ENCODE measurements at regions not wholly inside any gene's neighbourhood (a gene's known extent, or its start where the extent isn't known, plus 50 kb on each side); places are given as distances from the start of the nearest gene placed in this dataset.
"Not testable (repeated sequence)": the region's sequence is repeated elsewhere in the genome, so short reads cannot be mapped to it uniquely, and the experiment has no call there.

DNA sequence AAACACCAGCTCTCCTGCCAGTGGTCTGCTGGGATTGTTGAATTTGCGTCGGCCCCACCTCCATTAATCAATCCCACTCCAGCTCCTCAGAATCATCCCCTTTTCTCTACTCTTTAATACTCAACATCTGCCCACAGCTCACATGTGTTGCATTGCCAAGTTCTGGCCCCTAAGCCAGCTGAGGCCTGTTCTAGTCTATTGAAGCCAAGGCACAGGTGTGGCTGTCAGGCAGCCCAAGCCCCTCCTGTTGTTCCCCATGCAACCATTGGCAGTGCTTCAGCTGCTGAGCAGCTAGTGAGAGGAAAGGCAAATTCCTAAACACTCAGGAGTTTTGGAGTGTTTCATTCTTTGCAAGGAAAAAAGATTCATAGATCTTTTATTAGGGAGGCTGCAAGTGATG, 128.0 kb upstream of the NT5E start:
- FAIRE-seq (no peak), DNase-seq (ENCODE audit: insufficient read length) (no peak)
- TF ChIP-seq POLR2AphosphoS5 (IDR thresholded peaks at IDR 0.05; ENCODE audit: low read depth, low read length) (no peak), POLR2A (IDR thresholded peaks at IDR 0.05; ENCODE audit: low read depth, low read length) (no peak), TAF1 (IDR thresholded peaks at IDR 0.05; ENCODE audit: borderline replicate concordance, low read depth, low read length) (no peak)

DNA sequence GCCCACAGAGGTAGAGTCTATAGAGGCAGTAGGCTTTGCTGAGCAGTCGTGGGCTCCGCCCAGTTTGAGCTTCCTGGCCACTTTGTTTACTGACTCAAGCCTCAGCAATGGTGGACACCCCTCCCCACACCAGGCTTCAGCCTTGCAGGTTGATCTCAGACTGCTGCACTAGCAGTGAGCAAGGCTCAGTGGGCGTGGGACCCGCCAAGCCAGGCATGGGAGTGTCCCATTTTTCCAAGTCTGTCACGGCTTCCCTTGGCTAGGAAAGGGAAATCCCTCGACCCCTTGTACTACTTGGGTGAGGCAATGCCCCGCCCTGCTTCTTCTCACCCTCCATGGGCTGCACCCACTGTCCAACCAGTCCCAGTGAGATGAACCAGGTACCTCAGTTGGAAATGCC, 135.3 kb upstream of the NT5E start:
- DNase-seq (ENCODE audit: insufficient read length) (no peak), FAIRE-seq (no peak)
- TF ChIP-seq POLR2A (IDR thresholded peaks at IDR 0.05; ENCODE audit: low read depth, low read length): no peak
- TF ChIP-seq TAF1 (IDR thresholded peaks at IDR 0.05; ENCODE audit: borderline replicate concordance, low read depth, low read length): no peak
- no peak for TF ChIP-seq POLR2AphosphoS5 (IDR thresholded peaks at IDR 0.05; ENCODE audit: low read depth, low read length)

DNA sequence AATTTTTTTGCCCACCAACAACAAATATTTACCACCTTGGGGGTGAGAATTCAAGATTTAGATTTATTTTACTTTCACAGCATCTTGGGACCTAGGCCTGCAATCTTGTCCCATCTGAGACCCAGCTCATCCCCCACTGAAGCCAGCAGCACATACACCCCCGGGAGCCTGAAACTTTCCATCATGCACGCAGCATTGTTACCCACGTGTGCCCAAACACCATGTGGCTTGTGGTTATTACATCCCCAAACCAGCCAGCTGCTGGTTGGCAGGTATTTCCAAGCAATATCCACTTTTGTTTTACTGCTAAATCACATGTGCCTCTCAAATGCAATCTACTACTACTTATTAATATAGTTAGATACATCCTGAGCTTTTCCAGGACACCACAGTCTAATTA, 149.3 kb upstream of the NT5E start:
- FAIRE-seq (no peak), DNase-seq (ENCODE audit: insufficient read length) (no peak)
- no peak for TF ChIP-seq TAF1 (IDR thresholded peaks at IDR 0.05; ENCODE audit: borderline replicate concordance, low read depth, low read length)
- no peak for TF ChIP-seq POLR2AphosphoS5 (IDR thresholded peaks at IDR 0.05; ENCODE audit: low read depth, low read length)
- TF ChIP-seq POLR2A (IDR thresholded peaks at IDR 0.05; ENCODE audit: low read depth, low read length): no peak

DNA sequence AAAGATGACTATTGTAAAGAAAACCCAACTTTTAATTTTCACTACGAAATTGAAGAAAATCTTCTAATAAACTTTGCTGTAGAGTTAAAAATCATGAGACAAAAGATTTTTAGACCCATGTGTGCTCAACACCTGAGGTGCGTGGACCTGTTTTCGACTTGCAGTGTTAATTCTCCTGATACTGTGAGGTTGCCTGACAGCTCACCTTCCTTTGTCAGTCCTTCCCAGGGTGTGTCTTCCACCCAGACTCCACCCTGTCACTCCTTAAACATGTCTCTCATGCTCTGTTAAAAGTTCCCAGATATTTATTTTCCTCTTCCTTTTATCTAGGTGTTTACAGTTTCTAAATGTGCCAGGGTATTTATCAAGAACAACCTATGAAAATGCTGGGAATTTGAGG, 151.3 kb upstream of the NT5E start:
- DNase-seq (ENCODE audit: insufficient read length): no peak
- no peak for FAIRE-seq
- TF ChIP-seq POLR2AphosphoS5 (IDR thresholded peaks at IDR 0.05; ENCODE audit: low read depth, low read length): no peak
- TF ChIP-seq TAF1 (IDR thresholded peaks at IDR 0.05; ENCODE audit: borderline replicate concordance, low read depth, low read length): no peak
- no peak for TF ChIP-seq POLR2A (IDR thresholded peaks at IDR 0.05; ENCODE audit: low read depth, low read length)

DNA sequence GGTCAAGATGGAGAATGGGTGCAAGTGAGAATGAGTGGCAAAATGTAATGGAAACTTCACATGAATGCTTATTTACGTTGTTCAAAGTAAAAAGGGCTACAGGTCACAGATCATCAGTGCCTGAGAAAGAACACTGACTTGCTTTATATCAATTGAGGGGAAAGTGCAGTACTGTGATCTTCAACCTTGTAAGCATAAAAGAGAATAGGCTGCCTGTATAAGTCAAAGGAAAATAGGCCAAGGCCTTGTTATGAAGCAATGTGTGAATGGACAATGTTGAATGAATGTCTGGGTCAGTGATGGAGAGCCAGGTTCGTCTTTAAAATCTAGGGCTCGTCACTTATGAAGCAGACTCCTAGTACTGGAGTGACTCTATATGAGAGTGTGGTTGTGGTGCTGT, 158.6 kb upstream of the NT5E start:
- TF ChIP-seq POLR2A (IDR thresholded peaks at IDR 0.05; ENCODE audit: low read depth, low read length): no peak
- TF ChIP-seq TAF1 (IDR thresholded peaks at IDR 0.05; ENCODE audit: borderline replicate concordance, low read depth, low read length): no peak
- no peak for TF ChIP-seq POLR2AphosphoS5 (IDR thresholded peaks at IDR 0.05; ENCODE audit: low read depth, low read length)
- no peak for DNase-seq (ENCODE audit: insufficient read length)
- FAIRE-seq: no peak

DNA sequence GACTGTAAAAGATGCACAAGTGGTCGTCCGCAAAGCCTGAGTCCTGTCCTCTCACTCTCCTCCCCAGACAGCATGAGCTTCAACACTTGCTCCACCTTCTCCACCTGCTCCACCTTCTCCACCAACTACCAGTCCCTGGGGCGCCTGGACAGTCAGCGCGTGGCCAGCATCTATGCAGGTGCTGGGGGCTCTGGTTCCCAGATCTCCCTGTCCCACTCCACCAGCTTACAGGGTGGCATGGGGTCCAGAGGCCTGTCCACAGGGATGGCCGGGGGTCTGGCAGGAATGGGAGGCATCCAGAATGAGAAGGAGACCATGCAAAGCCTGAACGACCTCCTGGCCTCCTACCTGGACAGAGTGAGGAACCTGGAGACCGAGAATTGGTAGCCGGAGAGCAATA, 162.2 kb upstream of the NT5E start:
- DNase-seq (ENCODE audit: insufficient read length): no peak
- FAIRE-seq: no peak
- TF ChIP-seq POLR2AphosphoS5 (IDR thresholded peaks at IDR 0.05; ENCODE audit: low read depth, low read length): no peak
- TF ChIP-seq TAF1 (IDR thresholded peaks at IDR 0.05; ENCODE audit: borderline replicate concordance, low read depth, low read length): no peak
- no peak for TF ChIP-seq POLR2A (IDR thresholded peaks at IDR 0.05; ENCODE audit: low read depth, low read length)

DNA sequence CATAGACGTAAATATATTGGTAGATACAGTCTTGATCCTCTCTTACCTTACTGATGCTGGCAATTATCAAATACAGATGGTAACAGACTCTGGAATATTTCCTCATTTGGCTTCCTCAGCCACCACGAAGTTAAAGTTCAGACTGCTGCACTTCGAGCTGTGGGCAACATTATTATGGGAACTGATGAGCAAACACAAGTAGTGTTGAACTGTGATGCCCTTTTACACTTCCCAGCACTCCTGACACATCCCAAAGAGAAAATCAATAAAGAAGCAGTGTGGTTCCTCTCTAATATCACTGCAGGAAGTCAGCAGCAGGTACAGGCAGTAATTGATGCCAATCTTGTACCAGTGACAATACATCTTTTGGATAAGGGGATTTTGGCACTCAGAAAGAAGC, 162.7 kb upstream of the NT5E start:
- FAIRE-seq (no peak), DNase-seq (ENCODE audit: insufficient read length) (no peak)
- TF ChIP-seq POLR2AphosphoS5 (IDR thresholded peaks at IDR 0.05; ENCODE audit: low read depth, low read length): no peak
- no peak for TF ChIP-seq POLR2A (IDR thresholded peaks at IDR 0.05; ENCODE audit: low read depth, low read length)
- no peak for TF ChIP-seq TAF1 (IDR thresholded peaks at IDR 0.05; ENCODE audit: borderline replicate concordance, low read depth, low read length)

DNA sequence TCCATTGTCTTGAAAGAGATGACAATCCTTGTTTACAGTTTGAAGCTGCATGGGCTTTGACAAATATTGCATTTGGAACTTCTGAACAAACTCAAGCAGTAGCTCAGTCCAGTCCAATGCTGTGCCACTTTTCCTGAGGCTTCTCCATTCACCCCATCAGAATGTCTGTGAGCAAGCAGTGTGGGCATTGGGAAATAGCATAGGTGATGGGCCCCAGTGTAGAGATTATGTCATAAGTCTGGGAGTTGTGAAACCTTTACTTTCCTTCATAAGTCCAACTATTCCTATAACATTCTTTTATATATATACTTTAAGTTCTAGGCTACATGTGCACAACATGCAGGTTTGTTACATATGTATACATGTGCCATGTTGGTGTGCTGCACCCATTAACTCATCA, 163.4 kb upstream of the NT5E start:
- not testable (repeated sequence) for FAIRE-seq; DNase-seq (ENCODE audit: insufficient read length)

DNA sequence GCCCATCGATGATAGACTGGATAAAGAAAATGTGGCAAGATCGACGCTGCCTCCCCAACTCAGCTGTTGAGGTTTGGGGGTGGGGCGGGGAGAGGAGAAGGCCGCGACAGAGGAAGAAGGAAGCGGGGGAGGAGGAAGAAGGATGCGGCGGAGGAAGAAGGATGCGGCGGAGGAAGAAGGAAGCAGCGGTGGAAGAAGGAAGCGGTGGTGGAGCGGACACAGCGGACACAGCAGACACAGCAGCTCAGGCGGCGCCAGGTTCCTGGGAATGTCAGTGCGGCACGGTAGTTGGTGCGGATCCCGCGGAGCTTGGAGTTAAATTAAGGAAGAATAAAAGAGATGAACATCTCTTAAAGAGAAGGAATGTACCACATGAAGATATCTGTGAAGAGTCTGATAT, 163.9 kb upstream of the NT5E start:
- DNase-seq (ENCODE audit: insufficient read length) (no peak), FAIRE-seq (no peak)
- TF ChIP-seq POLR2A (IDR thresholded peaks at IDR 0.05; ENCODE audit: low read depth, low read length) (no peak), POLR2AphosphoS5 (IDR thresholded peaks at IDR 0.05; ENCODE audit: low read depth, low read length) (no peak), TAF1 (IDR thresholded peaks at IDR 0.05; ENCODE audit: borderline replicate concordance, low read depth, low read length) (no peak)

DNA sequence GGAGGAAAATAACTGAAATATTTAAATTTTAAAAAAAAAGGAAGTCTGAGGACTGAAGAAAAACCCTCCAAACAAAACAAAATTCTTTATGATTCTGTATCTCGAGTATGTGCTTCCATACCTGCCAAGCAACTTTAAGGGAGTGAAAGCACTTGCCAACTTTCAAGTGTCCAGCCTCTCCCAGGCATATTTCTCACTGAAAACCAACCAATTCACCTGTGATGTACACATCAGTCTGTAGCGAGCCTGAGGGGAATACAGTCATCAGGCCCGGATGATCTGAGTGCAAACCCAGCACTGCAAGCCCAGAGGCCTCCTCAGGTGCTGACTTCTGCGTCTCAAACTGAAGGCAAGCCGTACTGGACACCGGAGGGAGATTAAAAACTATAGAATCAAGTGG, 164.8 kb upstream of the NT5E start:
- DNase-seq (ENCODE audit: insufficient read length): no peak
- TF ChIP-seq POLR2A (IDR thresholded peaks at IDR 0.05; ENCODE audit: low read depth, low read length) (no peak), TAF1 (IDR thresholded peaks at IDR 0.05; ENCODE audit: borderline replicate concordance, low read depth, low read length) (no peak), POLR2AphosphoS5 (IDR thresholded peaks at IDR 0.05; ENCODE audit: low read depth, low read length) (no peak)
- FAIRE-seq: no peak

DNA sequence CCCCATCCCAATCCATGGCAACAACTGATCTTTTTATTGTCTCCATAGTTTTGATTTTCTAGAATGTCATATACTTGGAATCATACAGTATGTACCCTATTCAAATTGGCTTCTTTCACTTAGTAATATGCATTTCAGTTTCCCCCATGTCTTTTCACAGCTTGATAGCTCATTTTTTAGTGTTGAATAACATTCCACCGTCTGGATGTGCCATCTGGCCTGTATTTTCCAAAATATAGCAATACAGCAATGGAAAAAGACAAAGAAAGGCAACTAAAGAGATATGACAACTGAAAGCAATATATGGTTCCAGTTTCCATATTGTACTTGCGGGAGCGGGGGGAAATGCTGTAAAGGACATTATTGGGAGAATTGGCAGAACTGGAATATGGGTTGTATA, 166.4 kb upstream of the NT5E start:
- no peak for DNase-seq (ENCODE audit: insufficient read length)
- TF ChIP-seq TAF1 (IDR thresholded peaks at IDR 0.05; ENCODE audit: borderline replicate concordance, low read depth, low read length) (no peak), POLR2AphosphoS5 (IDR thresholded peaks at IDR 0.05; ENCODE audit: low read depth, low read length) (no peak), POLR2A (IDR thresholded peaks at IDR 0.05; ENCODE audit: low read depth, low read length) (no peak)
- FAIRE-seq: no peak

DNA sequence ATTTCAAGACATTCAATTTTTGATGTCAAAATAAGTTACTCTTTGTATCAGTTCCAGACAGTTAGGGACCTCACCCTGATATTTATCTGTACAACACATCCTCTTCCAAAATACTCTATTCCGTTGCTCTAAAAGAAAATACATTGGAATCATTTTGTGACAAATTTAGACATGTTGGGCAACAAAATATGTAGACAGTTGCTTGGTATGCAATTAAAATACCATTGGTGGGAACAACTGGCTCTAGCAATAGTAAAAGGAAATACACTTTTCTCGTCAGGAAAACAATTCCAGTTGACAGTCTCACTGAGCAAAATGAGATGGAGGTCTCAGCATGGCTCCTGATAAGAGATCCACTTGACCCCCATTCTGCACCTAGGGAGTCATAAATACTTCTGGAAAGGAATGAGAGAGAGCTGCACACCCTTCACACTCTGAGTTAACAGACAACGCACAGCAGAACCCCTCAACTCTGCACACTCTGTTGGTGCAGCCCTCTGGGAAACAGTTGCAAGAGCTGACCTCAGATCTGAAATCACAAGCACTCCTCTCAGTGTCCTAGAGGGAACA, 171.3 kb upstream of the NT5E start:
- FAIRE-seq (no peak), DNase-seq (ENCODE audit: insufficient read length) (no peak)
- TF ChIP-seq POLR2AphosphoS5 (IDR thresholded peaks at IDR 0.05; ENCODE audit: low read depth, low read length) (no peak), POLR2A (IDR thresholded peaks at IDR 0.05; ENCODE audit: low read depth, low read length) (no peak), TAF1 (IDR thresholded peaks at IDR 0.05; ENCODE audit: borderline replicate concordance, low read depth, low read length) (no peak)

DNA sequence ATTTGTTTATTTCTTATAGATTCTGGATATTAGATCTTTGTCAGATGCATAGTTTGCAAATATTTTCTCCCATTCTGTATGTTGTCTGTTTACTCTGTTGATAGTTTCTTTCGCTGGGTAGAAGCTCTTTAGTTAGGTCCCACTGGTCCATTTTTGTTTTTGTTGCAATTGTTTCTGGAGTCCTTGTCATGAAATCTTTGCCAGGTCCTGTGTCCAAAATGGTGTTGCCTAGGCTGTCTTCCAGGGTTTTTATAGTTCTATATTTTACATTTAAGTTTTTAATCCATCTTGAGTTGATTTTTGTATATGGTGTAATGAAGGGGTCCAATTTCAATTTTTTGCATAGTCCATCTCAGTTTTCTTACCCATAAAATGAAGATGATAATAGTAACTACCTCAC, 173.9 kb upstream of the NT5E start:
- not testable (repeated sequence) for FAIRE-seq; DNase-seq (ENCODE audit: insufficient read length)

Data from GM12892 (cell line).